Hypothalamus (tissue), 51 donors: ENCODE measurements at regions not wholly inside any gene's neighbourhood (a gene's known extent, or its start where the extent isn't known, plus 50 kb on each side); places are given as distances from the start of the nearest gene placed in this dataset.

Experiments
- DNase-seq, 51 donors: peaks; one replicate each; lab custom pipeline; 2025; lab: John Stamatoyannopoulos, UW

DNA sequence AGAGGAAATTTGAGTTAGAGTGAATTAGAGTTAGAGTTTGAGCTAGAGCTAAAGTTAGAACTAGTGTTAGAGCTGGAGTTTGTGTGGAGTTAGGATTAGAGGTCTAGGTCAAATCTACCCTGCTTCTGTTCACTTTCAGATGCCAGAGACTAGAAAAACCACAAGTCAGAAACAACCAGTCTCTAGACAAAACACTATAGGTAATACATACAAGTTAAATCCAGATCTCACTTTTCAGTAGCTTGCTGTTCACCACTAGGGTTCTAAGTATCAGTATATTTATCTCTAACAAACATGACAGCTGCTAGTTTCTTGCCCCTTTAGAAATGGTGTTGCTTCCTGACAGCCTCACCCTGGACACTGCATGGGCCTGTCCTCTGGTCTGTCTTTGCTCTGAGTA, 300.7 kb downstream of the ARAP2 start:
- no peak for DNase-seq

DNA sequence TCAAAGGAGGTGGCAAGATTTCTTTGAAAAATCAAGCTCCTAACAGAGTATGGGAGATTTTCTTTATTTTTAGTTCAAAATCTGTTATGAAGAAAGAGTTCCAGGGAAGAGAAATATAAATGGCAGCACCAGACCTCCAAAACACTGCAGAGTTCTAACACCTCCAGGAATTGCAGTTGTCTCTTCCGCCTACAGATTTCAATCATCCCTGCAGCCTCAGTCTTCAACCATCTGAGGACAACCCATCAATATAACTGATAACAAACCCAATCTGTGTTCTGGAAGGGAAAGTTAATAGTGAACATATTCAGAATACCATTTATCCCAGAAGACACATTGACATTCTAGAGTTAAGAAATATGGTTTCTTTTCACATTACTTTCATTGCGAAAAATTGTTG, 296.1 kb downstream of the ARAP2 start:
- DNase-seq = no peak

DNA sequence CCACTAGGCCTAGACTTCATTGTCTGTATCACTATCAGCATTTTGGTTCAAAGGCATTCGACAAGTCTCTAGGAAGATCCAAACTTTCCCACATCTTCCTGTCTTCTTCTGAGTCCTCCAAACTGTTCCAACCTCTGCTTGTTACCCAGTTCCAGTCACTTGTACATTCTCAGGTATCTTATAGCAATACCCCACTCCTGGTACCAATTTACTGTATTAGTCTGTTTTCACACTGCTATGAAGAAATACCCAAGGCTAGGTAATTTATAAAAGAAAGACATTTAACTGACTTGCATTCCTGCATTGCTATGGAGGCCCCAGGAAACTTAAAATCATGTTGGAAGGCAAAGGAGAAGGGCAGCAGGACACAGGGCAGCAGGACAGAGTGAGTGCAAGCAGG, 293.9 kb downstream of the ARAP2 start:
- no peak for DNase-seq

DNA sequence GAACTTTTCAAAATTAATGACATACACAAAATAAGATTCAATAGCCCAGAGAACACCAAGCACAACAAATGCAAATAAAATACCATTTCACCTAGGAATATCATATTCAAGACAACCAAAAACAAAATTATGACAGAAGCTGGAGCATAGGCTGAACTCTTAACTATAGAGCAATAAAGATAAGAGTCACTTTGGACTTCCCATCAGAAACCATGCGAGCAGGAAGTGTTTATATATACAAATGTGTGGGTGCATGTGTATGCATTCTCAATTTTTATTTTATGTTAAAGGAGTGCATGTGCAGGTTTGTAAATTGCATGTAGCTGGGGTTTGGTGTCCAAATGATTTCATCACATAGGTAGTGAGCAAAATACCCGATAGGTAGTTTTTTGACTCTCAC, 291.6 kb downstream of the ARAP2 start:
- no peak for DNase-seq

DNA sequence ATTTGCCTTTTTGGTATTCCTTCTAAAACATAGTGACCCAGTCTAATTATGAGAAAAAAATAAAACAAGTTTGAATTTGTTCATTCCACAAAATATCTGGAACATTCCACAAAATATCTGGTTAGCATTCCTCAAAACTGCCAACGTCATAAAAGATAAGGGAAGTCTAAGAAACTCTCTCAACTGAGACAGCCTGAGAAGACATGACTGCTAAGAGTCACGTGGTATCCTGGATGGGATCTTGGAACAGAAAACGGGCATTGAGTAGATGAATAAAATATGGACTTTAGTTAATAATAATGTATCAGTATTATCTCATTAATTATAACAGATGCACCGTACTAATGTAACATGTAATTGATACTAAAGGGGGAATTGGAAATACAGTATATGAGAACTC, 280.9 kb downstream of the ARAP2 start:
- DNase-seq = no peak

DNA sequence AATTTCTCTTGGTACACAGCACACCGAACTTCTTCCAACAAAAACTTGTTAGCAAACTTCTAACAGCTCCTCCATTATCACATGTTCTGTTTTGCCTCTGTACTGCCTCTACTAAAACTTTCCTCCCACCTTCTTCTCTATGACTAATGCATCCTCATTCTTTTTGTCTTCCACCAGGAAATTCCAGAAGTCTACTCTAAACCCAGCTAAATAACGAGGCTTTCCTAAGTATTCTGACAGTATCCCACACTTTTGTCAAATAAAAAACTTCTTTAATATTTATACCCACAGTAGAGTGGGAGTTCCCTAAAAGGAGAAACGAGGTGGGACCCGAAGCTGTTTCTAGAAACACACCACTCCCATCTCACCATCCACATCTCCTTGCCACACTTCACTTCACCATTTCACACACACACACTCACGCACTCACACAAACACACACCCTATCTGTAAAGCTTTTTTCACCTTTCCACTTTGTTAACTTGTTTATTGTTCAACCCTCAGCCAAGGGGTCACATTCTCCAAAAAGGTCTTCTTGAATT, 280.3 kb downstream of the ARAP2 start:
- DNase-seq = no peak

DNA sequence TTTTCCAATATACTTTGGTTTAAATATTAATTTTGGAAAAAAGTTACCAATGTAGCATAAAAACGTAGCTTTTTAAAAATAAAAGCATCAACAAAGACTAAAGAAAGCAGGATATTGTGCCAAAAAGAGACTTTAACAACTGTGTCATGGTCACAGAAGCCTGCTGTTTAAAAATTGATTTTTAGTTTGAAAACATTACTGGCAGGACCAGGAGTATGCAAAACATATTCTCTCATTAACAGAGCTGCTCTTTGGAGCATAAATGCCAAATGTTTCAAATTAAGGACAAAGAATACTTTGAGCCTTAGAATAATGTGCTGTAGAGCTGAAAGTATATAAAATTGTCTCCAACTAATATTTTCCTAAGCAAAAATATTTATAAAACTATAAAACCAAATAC, 279.0 kb downstream of the ARAP2 start:
- no peak for DNase-seq

DNA sequence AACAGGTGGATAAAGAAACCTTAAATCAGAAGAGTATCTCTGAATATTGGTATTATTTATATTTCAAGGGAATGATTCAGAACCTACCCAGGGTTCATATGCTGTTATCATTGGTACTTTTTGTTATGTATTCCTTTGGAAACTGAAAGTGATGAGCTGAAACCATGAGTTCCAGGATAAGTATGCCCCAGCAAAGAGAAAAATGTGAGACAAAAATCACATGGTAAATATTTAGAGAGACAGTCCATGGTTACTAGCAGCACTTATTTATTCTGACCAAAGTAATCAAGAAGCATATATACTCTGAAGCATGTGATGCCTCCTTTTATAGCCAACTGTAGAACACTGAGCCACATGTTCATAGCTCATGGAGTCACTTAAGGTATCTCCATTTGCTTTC, 277.7 kb downstream of the ARAP2 start:
- no peak for DNase-seq

DNA sequence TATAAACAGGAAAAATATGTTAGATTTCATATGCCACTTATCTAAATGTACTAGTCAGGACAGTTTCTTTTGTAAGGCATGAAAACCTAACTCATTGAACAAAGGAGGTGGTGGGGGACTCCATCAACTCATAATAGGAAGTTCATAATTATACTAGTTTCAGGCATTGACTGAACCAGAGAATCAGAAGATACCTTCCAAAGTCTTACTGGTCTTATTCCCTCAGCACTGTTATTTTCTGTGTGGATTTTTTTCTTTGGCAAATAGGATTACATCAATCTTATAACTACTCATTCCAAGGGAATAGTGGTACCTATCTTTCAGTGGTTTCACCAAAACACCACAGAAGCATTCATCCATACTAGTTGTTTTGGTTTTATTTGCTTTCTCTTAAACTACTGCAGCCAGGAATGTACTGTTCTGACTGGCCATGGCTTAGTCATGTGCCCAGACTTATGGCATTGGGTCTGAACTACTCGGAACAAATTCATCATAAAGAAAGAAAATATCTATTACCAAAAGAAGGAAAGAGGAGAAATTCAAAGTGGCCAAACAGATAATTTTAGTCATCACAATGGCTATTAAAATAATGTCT, 273.9 kb downstream of the ARAP2 start:
- no peak for DNase-seq

DNA sequence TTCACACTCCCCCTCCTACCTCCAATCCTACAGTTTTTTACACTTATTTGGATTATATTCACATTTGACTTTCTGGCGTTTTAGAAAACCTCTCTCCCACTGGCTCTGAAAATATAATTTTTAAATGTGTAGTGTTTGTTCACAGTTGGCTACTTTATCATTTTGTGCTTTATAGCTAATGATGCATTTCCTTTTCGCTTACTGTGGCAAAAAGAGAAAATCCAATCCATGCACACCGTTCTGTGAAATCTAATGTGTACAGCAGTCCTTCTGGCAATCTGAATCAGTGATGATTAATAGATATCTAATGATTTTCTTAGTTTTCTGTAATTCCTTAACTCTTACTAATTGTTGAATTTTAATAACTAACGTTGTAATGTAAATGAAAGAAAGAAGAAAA, 271.5 kb downstream of the ARAP2 start:
- DNase-seq = no peak

DNA sequence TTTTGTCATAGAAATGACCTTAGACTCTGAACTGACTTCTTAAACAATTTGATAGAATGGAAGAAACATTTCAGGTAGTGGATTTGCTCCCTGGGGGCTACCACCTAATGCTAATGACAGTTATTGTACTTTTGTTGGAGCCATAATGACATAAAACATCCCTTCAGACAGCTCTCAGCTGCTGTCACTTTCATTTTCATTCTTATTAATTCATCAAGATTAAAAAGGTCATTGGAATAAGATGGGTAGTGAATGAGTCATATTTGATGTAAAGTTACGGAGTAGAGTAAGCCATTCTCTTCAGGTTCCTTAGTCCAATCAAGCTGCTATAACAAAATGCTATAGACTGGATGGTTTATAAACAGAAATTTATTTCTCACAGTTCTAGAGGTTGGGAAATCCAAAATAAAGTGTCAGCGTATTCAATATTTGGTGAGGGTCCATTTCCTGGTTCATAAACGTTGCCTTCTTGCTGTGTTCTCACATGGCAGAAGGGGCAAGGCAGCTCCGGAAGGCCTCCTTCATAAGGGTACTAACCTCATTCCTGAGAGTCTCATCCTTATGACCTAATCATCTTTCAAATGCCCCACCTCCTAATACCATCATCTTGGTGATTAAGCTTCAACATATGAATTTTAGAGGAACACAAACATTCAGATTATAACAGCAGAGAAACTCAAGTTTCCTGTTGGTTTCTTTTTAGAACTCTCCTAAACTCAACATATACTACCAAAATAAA, 268.5 kb downstream of the ARAP2 start:
- DNase-seq = no peak

DNA sequence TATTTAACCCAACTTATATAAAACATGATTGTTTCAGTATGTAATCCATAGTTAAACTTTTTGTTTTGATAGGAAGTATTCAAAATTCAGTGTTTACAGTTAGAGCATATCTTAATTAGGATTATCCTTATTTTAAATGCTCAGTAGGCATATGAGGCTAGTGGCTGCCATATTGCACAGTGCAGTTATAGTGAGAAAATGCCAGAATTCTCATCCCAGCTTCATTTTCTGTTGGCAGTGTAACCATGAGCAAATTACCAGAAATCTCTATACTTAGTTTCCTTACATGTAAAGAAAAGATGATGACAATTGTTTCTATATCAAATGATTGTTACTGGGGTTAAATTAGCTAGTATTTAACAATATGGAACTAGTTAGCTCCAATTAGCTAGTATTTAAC, 265.8 kb downstream of the ARAP2 start:
- DNase-seq = no peak

DNA sequence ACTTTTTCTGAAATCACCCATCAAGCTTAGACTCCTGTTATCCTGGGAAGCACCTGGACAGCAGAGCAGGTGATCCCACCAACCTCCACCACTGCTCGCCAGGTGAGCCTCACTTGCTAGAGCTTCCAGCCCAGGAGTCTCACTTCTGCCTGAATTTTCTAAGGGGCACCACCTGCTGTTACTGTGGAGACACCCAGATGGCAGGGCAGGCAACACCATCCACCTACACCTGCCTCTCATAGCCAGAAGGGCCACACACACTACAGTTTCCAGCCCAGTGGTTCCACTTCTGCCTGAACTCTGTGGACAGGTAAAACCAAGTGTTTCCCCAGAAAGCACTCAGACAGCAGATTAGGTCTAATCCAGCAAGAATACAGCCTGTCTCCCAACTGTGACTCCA, 262.0 kb downstream of the ARAP2 start:
- no peak for DNase-seq

DNA sequence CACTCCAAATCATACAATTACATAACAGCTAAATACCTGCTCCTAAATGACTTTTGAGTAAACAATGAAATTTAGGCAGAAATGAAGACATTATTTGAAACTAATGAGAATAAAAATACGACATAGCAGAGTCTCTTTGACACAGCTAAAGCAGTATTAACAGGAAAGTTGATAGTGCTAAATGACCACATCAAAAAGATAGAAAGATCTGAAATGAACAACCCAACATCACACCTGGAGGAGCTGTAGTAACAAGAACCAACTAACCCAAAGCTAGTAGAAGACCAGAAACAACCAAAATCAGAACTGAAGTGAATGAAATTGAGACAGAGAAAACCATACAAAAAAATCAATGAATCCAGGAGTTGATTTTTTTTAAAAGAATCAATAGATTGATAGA, 257.8 kb downstream of the ARAP2 start:
- no peak for DNase-seq

DNA sequence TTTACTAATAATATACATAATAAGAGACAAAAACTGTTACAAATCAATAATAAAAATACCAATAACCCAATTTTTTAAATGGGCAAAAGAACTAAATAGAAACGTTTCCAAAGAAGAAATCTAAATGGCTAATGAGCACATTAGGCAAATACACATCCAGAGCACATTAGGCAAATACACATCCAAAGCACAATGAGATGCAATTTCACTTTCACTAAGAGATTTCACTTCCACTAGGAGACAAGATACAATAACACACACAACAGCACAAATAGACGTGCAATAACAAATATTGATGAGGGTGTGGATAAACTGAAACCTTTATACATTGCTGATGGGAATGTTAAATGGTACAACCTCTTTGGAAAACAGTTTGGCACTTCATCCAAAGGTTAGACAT, 250.7 kb downstream of the ARAP2 start:
- DNase-seq = no peak

DNA sequence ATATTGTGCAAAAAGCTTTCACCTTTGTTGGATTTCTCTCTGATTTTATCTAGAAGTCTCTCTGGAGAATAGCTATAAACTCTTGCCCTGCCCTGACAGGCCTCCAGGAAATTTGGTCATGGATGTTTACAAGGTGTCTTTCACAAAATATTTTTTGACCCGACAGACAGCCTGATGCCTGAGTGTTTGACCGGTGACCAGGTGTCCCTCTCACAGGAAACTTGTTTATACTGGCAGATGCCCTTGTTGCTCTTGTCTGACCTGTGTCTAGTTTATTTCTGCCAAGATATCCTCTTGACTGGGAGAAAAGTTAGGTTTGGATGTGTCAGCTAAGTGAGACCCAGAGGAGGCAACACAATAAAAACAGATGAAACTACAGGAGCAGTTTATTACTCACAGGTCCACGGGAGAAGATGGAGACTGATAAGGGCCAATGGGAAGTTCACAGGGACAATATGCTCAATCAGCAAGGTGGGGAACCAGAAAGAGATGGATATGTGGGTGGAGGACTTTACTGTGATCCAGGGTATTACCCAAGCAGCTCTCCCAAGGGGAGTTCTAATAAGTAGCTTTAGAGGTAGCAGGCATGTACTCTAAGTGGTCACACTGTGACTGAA, 243.3 kb downstream of the ARAP2 start:
- DNase-seq = no peak

DNA sequence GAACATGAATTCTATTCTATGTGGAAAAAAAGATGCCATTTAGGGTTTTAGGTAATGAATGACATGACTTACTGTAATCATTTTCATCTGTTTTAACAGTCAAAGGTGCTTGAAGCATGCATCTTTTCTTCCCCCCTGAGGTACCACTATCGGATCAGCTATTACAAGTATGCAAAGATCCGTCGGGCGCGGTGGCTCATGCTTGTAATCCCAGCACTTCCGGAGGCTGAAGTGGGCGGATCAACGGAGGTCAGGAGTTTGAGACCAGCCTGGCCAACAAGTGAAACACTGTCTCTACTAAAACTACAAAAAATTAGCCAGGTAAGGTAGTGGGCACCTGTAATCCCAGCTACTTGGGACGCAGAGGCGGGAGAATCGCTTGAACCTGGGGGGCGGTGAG, 241.3 kb downstream of the ARAP2 start:
- DNase-seq = no peak

DNA sequence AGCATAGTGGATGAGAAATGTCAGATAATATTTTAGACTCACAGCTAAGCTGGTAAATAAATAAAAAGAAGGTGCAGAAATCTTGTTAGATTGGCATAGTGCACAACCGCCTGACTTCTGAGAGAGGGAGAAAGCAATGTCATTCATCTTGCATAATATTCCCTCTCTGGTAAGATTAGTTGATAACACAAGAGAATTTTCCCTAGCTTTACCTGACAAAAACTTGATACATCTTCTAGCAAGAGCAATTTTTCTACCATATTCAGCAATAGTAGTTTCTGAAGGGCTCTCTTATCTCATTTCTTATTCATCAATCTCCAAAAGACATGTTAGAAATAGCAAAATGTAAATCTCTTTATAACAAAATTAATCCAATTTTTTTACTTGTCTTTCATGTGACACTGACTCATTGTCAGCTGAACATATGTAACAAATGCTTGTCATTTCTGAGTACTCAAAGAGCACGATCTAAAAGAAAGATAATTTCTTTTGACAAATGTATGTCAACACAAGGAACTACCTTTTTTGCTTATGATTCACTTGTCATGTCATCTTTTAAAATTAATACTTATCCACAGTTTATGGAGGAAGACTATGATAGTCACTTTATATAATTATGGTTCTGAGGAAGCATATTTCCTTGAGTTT, 240.0 kb downstream of the ARAP2 start:
- DNase-seq = no peak

DNA sequence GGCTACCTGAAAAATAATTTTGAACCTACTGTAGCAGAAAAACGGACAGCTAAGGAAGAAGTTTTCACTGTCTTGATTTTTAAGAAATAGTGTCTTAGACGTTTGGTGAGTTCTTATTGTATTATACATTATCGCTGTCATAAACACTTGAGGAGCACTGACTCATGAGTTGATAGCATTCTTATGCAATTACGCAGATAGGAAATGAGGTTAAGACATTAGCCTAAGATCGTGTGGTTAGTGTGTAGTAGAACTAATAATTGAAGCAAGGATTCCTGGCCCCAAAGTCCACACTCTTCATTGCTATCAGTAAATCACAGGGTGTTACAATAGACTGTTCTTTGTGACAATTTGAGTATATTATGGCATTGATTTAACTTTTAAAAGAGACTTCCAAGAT, 238.1 kb downstream of the ARAP2 start:
- DNase-seq = no peak

DNA sequence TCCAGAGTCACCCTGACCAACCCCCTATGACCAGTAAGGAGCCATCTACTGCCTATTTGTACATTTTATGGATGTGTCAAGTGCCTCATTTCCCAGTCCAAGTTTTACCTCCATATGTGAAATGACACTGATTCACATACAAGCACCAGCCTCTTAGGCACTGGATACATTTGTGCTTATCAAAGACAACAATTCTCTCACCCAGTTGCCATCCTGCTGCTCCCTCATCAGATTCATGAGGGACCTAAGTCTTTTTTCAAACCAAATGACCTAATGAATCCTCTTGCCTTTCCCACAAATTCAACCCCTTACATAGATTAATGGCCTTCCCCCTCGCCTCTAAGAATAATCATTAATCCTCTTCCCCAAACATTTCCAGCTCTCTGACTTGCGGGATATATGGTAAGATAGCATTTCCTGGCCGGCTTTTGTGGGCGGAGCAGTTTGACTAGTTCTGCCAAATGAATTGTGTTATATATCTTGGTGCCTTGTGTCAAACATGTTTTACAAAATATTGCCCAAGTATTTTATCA, 233.9 kb downstream of the ARAP2 start:
- no peak for DNase-seq

DNA sequence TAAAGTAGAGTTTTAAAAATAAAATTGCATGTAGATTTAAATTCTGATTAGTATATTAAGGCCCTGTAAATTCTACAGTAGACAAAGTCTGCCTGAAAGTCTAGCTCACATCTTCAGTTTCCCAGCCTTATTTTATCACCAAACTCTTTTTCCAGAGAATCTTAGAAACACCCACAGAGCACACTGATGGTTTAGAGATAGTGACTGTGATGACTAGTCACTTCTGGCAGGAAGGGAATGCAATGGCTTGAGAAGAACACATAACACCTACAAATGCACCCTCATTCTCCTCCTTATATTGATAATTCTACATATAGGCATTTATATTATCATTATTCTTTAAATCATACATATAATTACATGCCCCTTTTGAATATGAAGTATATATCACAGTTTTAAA, 232.9 kb downstream of the ARAP2 start:
- no peak for DNase-seq
